ENCODE measurements at regions not wholly inside any gene's neighbourhood (a gene's known extent, or its start where the extent isn't known, plus 50 kb on each side); places are given as distances from the start of the nearest gene placed in this dataset.
A peak's percentile ranks its signal among the peaks of the same experiment; 100 is the strongest.

GRCh38 chr14:34060651-34060999 lies 109.8 kb upstream of the EGLN3 start:
- Histone ChIP-seq H3K27me3 (ENCODE audit: control insufficient read depth in 1 of 2, insufficient read depth in 2 of 2, low read length in 2 of 2) (no peaks in the 10 kb centered on the region), H3K4me3 (ENCODE audit: low read length) (peak overlapping the region; percentile 67), H3K9me3 (ENCODE audit: control insufficient read depth in 1 of 2, insufficient read depth in 1 of 2, low read length in 2 of 2) (no peaks in the 10 kb centered on the region), H3K27ac (ENCODE audit: low read depth in 1 of 2, low read length in 2 of 2) (no peak overlapping the region), H3K36me3 (ENCODE audit: insufficient read depth, low read length) (no peaks in the 10 kb centered on the region), H3K4me1 (ENCODE audit: insufficient read depth, low read length) (peaks cover 13% of the 10 kb centered on the region)
- ChIA-PET POLR2A (interaction anchor here (1.6 to 1.8 kb wide), 2 partner anchors 17 to 41 kb away, joined by 3 to 7 read pairs; no protein-coding TSS in a partner anchor), CTCF (interaction anchor here (1.3 to 1.8 kb wide), 3 partner anchors 9 to 47 kb away, joined by 3 to 4 read pairs (median 3); no protein-coding TSS in a partner anchor)
- TF ChIP-seq CTCF (IDR thresholded peaks at IDR 0.05): no peak
- no peak overlapping the region for H3K27ac Mint-ChIP-seq
- DNase-seq (no peak), ATAC-seq (ENCODE audit: poor library complexity) (no peak)
- intact Hi-C loops (cut with DNase I, micrococcal nuclease): no loop called here
- peaks cover 12% of the 10 kb centered on the region for H3K27me3 Mint-ChIP-seq
- H3K9me3 Mint-ChIP-seq: no peaks in the 10 kb centered on the region
- H3K36me3 Mint-ChIP-seq (ENCODE audit: low read depth): no peaks in the 10 kb centered on the region
- peak overlapping the region; percentile 87 for H3K4me3 Mint-ChIP-seq
- no peaks in the 10 kb centered on the region for H3K4me1 Mint-ChIP-seq (ENCODE audit: low read depth)

GRCh38 chr14:34059925-34060650 lies 109.2 kb upstream of the EGLN3 start:
- H3K9me3 ChIP-seq (ENCODE audit: control insufficient read depth in 1 of 2, insufficient read depth in 1 of 2, low read length in 2 of 2): no peaks in the 10 kb centered on the region
- Mint-ChIP-seq H3K4me3 (peak overlapping the region; percentile 87), H3K27me3 (peaks cover 12% of the 10 kb centered on the region), H3K36me3 (ENCODE audit: low read depth) (no peaks in the 10 kb centered on the region), H3K4me1 (ENCODE audit: low read depth) (no peaks in the 10 kb centered on the region), H3K27ac (no peak overlapping the region), H3K9me3 (no peaks in the 10 kb centered on the region)
- no peak for TF ChIP-seq CTCF (IDR thresholded peaks at IDR 0.05)
- H3K4me3 ChIP-seq (ENCODE audit: low read length): peak overlapping the region; percentile 67
- H3K27me3 ChIP-seq (ENCODE audit: control insufficient read depth in 1 of 2, insufficient read depth in 2 of 2, low read length in 2 of 2): no peaks in the 10 kb centered on the region
- H3K27ac ChIP-seq (ENCODE audit: low read depth in 1 of 2, low read length in 2 of 2): no peak overlapping the region
- CTCF ChIA-PET: interaction anchor here (1.3 to 1.8 kb wide), 3 partner anchors 8 to 47 kb away, joined by 3 to 4 read pairs (median 3); no protein-coding TSS in a partner anchor
- peaks cover 13% of the 10 kb centered on the region for H3K4me1 ChIP-seq (ENCODE audit: insufficient read depth, low read length)
- POLR2A ChIA-PET: interaction anchor here (1.0 to 1.8 kb wide), 3 partner anchors 10 to 41 kb away, joined by 3 to 7 read pairs (median 3); no protein-coding TSS in a partner anchor
- peak; percentile 83 for ATAC-seq (ENCODE audit: poor library complexity)
- DNase-seq: peak in 13 of 14 experiments; percentile 14 to 83 (median 43)
- H3K36me3 ChIP-seq (ENCODE audit: insufficient read depth, low read length): no peaks in the 10 kb centered on the region
- intact Hi-C loops (cut with DNase I, micrococcal nuclease): no loop called here

GRCh38 chr14:34059037-34059924 lies 108.4 kb upstream of the EGLN3 start:
- no peaks in the 10 kb centered on the region for H3K36me3 ChIP-seq (ENCODE audit: insufficient read depth, low read length)
- H3K27me3 ChIP-seq (ENCODE audit: control insufficient read depth in 1 of 2, insufficient read depth in 2 of 2, low read length in 2 of 2): no peaks in the 10 kb centered on the region
- Mint-ChIP-seq H3K36me3 (ENCODE audit: low read depth) (no peaks in the 10 kb centered on the region), H3K9me3 (no peaks in the 10 kb centered on the region), H3K4me1 (ENCODE audit: low read depth) (no peaks in the 10 kb centered on the region), H3K27ac (no peak overlapping the region), H3K4me3 (peak overlapping the region; percentile 74), H3K27me3 (peaks cover 12% of the 10 kb centered on the region)
- intact Hi-C loops (cut with DNase I, micrococcal nuclease): no loop called here
- no peak for TF ChIP-seq CTCF (IDR thresholded peaks at IDR 0.05)
- POLR2A ChIA-PET: interaction anchor here (1.0 to 1.8 kb wide), 3 partner anchors 9 to 40 kb away, joined by 3 to 7 read pairs (median 3); no protein-coding TSS in a partner anchor
- peak overlapping the region; percentile 54 for H3K4me3 ChIP-seq (ENCODE audit: low read length)
- ATAC-seq (ENCODE audit: poor library complexity): no peak
- peaks cover 13% of the 10 kb centered on the region for H3K4me1 ChIP-seq (ENCODE audit: insufficient read depth, low read length)
- DNase-seq: no peak
- CTCF ChIA-PET: interaction anchor here (0.5 to 1.8 kb wide), 4 partner anchors 7 to 462 kb away, joined by 3 to 4 read pairs (median 3); no protein-coding TSS in a partner anchor
- no peaks in the 10 kb centered on the region for H3K9me3 ChIP-seq (ENCODE audit: control insufficient read depth in 1 of 2, insufficient read depth in 1 of 2, low read length in 2 of 2)
- no peak overlapping the region for H3K27ac ChIP-seq (ENCODE audit: low read depth in 1 of 2, low read length in 2 of 2)
